Heart left ventricle (tissue), 16 donors: ENCODE measurements at regions not wholly inside any gene's neighbourhood (a gene's known extent, or its start where the extent isn't known, plus 50 kb on each side); places are given as distances from the start of the nearest gene placed in this dataset.

Experiments used
- ATAC-seq, 4 donors: fragments of 200-7000 bp; cut with Tn5 transposase; one replicate each; pipeline ENCODE4 v1.9.1; 2020 to 2022; ENCODE audit warnings: moderate library complexity in 4 of 4, mild to moderate bottlenecking in 3 of 4, moderate number of reproducible peaks in 1 of 4
- DNase-seq, 5 donors: peaks; one replicate each; pipeline ENCODE4 v3.0.0-alpha.2; 2020
- H3K27ac ChIP-seq, 12 donors: fragments of 200-600 bp; sonication (generic) in 4 of 12; one replicate each; pipeline versions ENCODE4 v1.5.0 to v1.8.0; 2016 to 2022; ENCODE audit warnings: mild to moderate bottlenecking in 2 of 12
- H3K27me3 ChIP-seq, 9 donors: fragments of 200-600 bp; sonication (generic) in 2 of 9; one replicate each; pipeline versions ENCODE4 v1.5.1 to v1.8.0; 2016 to 2022; ENCODE audit warnings: mild to moderate bottlenecking in 3 of 9
- H3K36me3 ChIP-seq, 9 donors: fragments of 200-600 bp; sonication (generic) in 2 of 9; one replicate each; pipeline versions ENCODE4 v1.5.0 to v1.8.0; 2018 to 2022; ENCODE audit warnings: mild to moderate bottlenecking in 2 of 9
- H3K4me1 ChIP-seq, 12 donors: fragments of 200-600 bp; sonication (generic) in 4 of 12; one replicate each; pipeline versions ENCODE4 v1.5.0 to v1.8.0; 2016 to 2022; ENCODE audit warnings: mild to moderate bottlenecking in 3 of 12
- H3K4me3 ChIP-seq, 12 donors: fragments of 200-600 bp; sonication (generic) in 4 of 12; one replicate each; pipeline versions ENCODE4 v1.5.0 to v1.8.0; 2017 to 2022; ENCODE audit warnings: mild to moderate bottlenecking in 9 of 12, moderate library complexity in 4 of 12
- H3K9me3 ChIP-seq, 12 donors: fragments of 200-600 bp; sonication (generic) in 4 of 12; one replicate each; pipeline versions ENCODE4 v1.5.0 to v1.8.0; 2016 to 2022; ENCODE audit warnings: mild to moderate bottlenecking in 1 of 12
- CTCF ChIP-seq, 12 donors: fragments of 200-600 bp; sonication (generic) in 4 of 12; IDR thresholded peaks; one replicate each; pipeline versions ENCODE4 v1.5.0 to v1.8.0; 2018 to 2022; ENCODE audit warnings: antibody characterized with exemption in 12 of 12, mild to moderate bottlenecking in 5 of 12
- POLR2A ChIP-seq, 2 donors: fragments of 450-650 bp; IDR thresholded peaks; one replicate each; pipeline ENCODE4 v1.6.1; 2017; ENCODE audit warnings: antibody characterized with exemption in 2 of 2, mild to moderate bottlenecking in 2 of 2, moderate library complexity in 2 of 2
- WGBS, 4 donors: extraction: QIAGEN DNeasy Blood & Tissue Kit in 2 of 4; methylation state at CpG; one replicate each; pipeline versions ENCODE4 v1.1.5 to v1.1.7; 2013 to 2018; 5-methylcytosine and 5-hydroxymethylcytosine counted together
- intact Hi-C, 10 donors: fragments of 100-400 bp; cut with DNase I; formaldehyde crosslinking; loops; one replicate each; pipeline versions ENCODE4 v1.11.1 to v1.14.2; 2022
- donor health status: ischemic (EF 13 %, LVEDD 7.1; RV severe dilation, severe dysfunction).
- donor health status: healthy with polysubstance abuse.
- donor health status: DM: no; HTN: yes; CAD: no.
- donor health status: DM: no; HTN: no; CAD: no.
- donor health status: ischemic (EF 25% LVEDD 6.9; RV normal size, moderate dysfunction).
- donor health status: ischemic (EF 25% LVEDD 5.7; RV mildly dilated, moderate dysfunction).
- donor health status: healthy.
- donor health status: DM: yes; HTN: yes; CAD: no.
- donor health status: ischemic (EF 35%, LVEDD 5.7; RV mildly dilated, moderate dysfunction).
- donor health status: nonischemic (EF 11% LVEDD 7.7; RV severe dilation, severe dysfunction).
- donor health status: DM: yes; HTN: yes; CAD: no.
- donor health status: PGD.
- donor health status: ischemic (EF 29% LVEDD 5.4; RV normal size, mild dysfunction).
- donor health status: nonischemic (EF 23%, LVEDD 6.1; RV moderate dilation, normal function).

DNA sequence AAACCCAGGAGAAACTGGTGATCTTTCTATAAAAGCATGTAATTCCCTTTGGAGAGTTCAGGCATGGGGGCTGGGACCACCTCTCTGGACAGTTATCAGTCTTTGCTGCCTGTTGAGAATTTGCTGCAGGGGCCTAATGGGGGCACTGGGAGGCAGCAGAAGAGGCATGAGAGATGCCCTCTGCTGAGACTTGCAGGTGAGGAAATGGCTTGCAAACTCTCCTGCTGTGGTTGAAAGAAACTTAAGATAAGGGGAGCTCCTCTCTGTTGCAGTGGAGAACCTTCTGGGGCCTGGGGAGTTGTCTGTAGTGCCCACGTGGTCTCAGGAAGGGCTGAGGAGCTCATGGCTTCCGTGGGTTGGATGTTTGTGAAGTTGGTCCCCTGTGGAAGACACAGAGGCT, 301.1 kb upstream of the FOXF1 start:
- peaks cover 0 to 5% (median 0%) of the 10 kb centered on the region in 12 donors for H3K4me1 ChIP-seq
- DNase-seq (no peak), ATAC-seq (no peak)
- no peak for TF ChIP-seq POLR2A (IDR thresholded peaks at IDR 0.05)
- TF ChIP-seq CTCF (IDR thresholded peaks at IDR 0.05) = no peak
- H3K4me3 ChIP-seq = no peak overlapping the region
- no peaks in the 10 kb centered on the region for H3K36me3 ChIP-seq
- 25 to 38% (median 32%) methylated on average over 2 of the region's 2 CpGs for WGBS, 4 donors
- H3K27ac ChIP-seq = no peak overlapping the region
- H3K9me3 ChIP-seq = peaks cover 0 to 4% (median 0%) of the 10 kb centered on the region in 12 donors
- intact Hi-C loops = no loop called here
- peaks cover 0 to 11% (median 0%) of the 10 kb centered on the region in 9 donors for H3K27me3 ChIP-seq

GRCh38 chr16:86210403-86211193, 299.7 kb upstream of the FOXF1 start:
- H3K4me1 ChIP-seq = peaks cover 0 to 15% (median 1%) of the 10 kb centered on the region in 12 donors
- H3K27me3 ChIP-seq = peaks cover 0 to 17% (median 0%) of the 10 kb centered on the region in 9 donors
- intact Hi-C loops = no loop called here
- ATAC-seq (no peak), DNase-seq (no peak)
- H3K27ac ChIP-seq = no peak overlapping the region
- H3K36me3 ChIP-seq = no peaks in the 10 kb centered on the region
- WGBS, 4 donors = 83 to 89% (median 87%) methylated on average over 19 of the region's 19 CpGs
- peaks cover 0 to 4% (median 0%) of the 10 kb centered on the region in 12 donors for H3K9me3 ChIP-seq
- TF ChIP-seq CTCF (IDR thresholded peaks at IDR 0.05) (no peak), POLR2A (IDR thresholded peaks at IDR 0.05) (no peak)
- no peak overlapping the region for H3K4me3 ChIP-seq

DNA sequence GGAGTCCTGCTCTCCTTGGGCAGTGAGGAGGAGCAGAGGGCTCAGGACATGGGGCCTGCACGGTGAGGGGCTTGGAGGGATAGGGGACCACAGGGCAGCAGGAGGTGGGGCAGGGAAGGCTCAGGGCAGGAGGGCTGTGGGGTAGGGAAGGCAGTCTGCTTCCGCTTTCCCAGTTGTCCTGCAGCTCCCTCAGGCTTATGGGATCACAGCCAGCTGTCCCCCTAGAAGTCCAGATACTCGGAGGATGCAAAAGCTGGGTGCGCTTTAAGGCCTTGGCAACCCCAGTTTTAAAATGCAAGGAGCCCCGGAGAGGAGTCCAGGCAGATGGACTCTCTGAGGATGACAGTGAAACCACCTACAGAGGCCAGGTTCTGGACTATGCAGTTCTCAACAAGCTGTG, 299.1 kb upstream of the FOXF1 start:
- intact Hi-C loops = no loop called here
- no peak for TF ChIP-seq CTCF (IDR thresholded peaks at IDR 0.05)
- no peak for TF ChIP-seq POLR2A (IDR thresholded peaks at IDR 0.05)
- DNase-seq (no peak), ATAC-seq (no peak)
- Histone ChIP-seq H3K4me1 (peaks cover 0 to 15% (median 4%) of the 10 kb centered on the region in 12 donors), H3K27ac (no peak overlapping the region), H3K4me3 (no peak overlapping the region), H3K9me3 (peaks cover 0 to 4% (median 0%) of the 10 kb centered on the region in 12 donors), H3K27me3 (peaks cover 0 to 17% (median 0%) of the 10 kb centered on the region in 9 donors), H3K36me3 (no peaks in the 10 kb centered on the region)
- WGBS, 4 donors = 80 to 88% (median 87%) methylated on average over 5 of the region's 5 CpGs

DNA sequence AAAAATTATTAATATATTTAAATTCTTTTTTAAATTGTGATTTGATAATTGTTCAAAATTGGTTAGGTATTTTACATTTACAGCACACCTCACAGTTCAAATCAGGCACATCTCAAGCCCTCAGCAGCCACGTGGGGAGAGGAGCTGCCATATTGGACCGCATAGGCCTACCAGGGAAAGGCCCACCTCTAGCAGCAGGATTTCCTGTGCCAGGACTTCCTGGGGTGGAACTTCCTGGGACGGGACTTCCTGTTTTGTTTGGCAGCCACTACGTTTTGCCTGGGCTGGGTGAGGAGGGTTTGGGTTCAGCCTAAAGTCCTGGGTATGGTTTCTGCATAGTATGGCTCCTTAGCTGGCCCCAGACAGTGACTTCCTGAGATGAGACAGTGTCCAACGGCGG, 298.5 kb upstream of the FOXF1 start:
- WGBS, 4 donors = 61 to 66% (median 63%) methylated on average over 6 of the region's 6 CpGs
- Histone ChIP-seq H3K27ac (no peak overlapping the region), H3K9me3 (peaks cover 0 to 4% (median 0%) of the 10 kb centered on the region in 12 donors), H3K4me1 (peaks cover 0 to 15% (median 4%) of the 10 kb centered on the region in 12 donors), H3K27me3 (peaks cover 0 to 17% (median 0%) of the 10 kb centered on the region in 9 donors), H3K4me3 (no peak overlapping the region), H3K36me3 (no peaks in the 10 kb centered on the region)
- ATAC-seq (no peak), DNase-seq (no peak)
- TF ChIP-seq POLR2A (IDR thresholded peaks at IDR 0.05) (no peak), CTCF (IDR thresholded peaks at IDR 0.05) (no peak)
- intact Hi-C loops = no loop called here
